H1 (cell line): ENCODE measurements at regions not wholly inside any gene's neighbourhood (a gene's known extent, or its start where the extent isn't known, plus 50 kb on each side); places are given as distances from the start of the nearest gene placed in this dataset.

ENCODE experiments used
- CEBPB ChIP-seq: IDR thresholded peaks from 2 replicates; pipeline ENCODE4 v1.6.1; 2012; ENCODE audit warnings: low read depth, low read length
- CREB1 ChIP-seq: IDR thresholded peaks from 2 replicates; pipeline ENCODE4 v1.6.1; 2012; ENCODE audit warnings: inconsistent platforms
- CTCF ChIP-seq, 3 experiments: IDR thresholded peaks; 1 replicate in 2 of 3; 2 replicates in 1 of 3; pipeline versions ENCODE4 v1.5.1 to v1.6.1; 2011; ENCODE audit warnings: low read length in 3 of 3, mild to moderate bottlenecking in 3 of 3, inconsistent platforms in 2 of 3, low read depth in 1 of 3, moderate library complexity in 1 of 3; ENCODE audit not compliant: insufficient read depth in 1 of 3; ENCODE audit errors: control extremely low read depth in 1 of 3
- EGR1 ChIP-seq: IDR thresholded peaks from 2 replicates; pipeline ENCODE4 v1.6.1; 2011; ENCODE audit warnings: low read depth, low read length, borderline replicate concordance
- JUND ChIP-seq: IDR thresholded peaks from 2 replicates; pipeline ENCODE4 v1.6.1; 2011; ENCODE audit warnings: mild to moderate bottlenecking, improper control_type of control experiment, low read length
- POLR2AphosphoS5 ChIP-seq: IDR thresholded peaks from 2 replicates; pipeline ENCODE4 v1.6.1; 2011; ENCODE audit warnings: low read depth, low read length
- RAD21 ChIP-seq, 2 experiments: IDR thresholded peaks in 1 of 2; conservative IDR thresholded peaks in 1 of 2; 2 replicates each; pipeline ENCODE4 v1.6.1; 2011; ENCODE audit warnings: low read depth in 2 of 2, low read length in 2 of 2, improper control_type of control experiment in 1 of 2, inconsistent platforms in 1 of 2, mild to moderate bottlenecking in 1 of 2, moderate library complexity in 1 of 2
- RBBP5 ChIP-seq: IDR thresholded peaks from 2 replicates; pipeline ENCODE4 v1.7.1; 2012; ENCODE audit warnings: low read depth, mild to moderate bottlenecking, inconsistent platforms, low read length, moderate library complexity, borderline replicate concordance
- RFX5 ChIP-seq: IDR thresholded peaks from 2 replicates; pipeline ENCODE4 v1.6.1; 2011; ENCODE audit warnings: low read depth, low read length, improper control_type of control experiment, borderline replicate concordance
- SRF ChIP-seq: IDR thresholded peaks from 2 replicates; pipeline ENCODE4 v1.6.1; 2011; ENCODE audit warnings: mild to moderate bottlenecking, low read depth, low read length, moderate library complexity
- TAF1 ChIP-seq: IDR thresholded peaks from 2 replicates; pipeline ENCODE4 v1.6.1; 2011; ENCODE audit warnings: mild to moderate bottlenecking, low read depth, low read length
- TAF7 ChIP-seq: optimal IDR thresholded peaks from 2 replicates; pipeline ENCODE3; 2011; ENCODE audit warnings: low read depth, mild to moderate bottlenecking, inconsistent platforms, low read length, moderate library complexity, borderline replicate concordance
- TCF12 ChIP-seq: IDR thresholded peaks from 2 replicates; pipeline ENCODE4 v1.6.1; 2011; ENCODE audit warnings: low read depth, mild to moderate bottlenecking, low read length
- TF ChIP-seq, protein P1 (sequence below): IDR thresholded peaks from 2 replicates; pipeline ENCODE4 v1.6.1; 2012; ENCODE audit warnings: inconsistent platforms

DNA sequence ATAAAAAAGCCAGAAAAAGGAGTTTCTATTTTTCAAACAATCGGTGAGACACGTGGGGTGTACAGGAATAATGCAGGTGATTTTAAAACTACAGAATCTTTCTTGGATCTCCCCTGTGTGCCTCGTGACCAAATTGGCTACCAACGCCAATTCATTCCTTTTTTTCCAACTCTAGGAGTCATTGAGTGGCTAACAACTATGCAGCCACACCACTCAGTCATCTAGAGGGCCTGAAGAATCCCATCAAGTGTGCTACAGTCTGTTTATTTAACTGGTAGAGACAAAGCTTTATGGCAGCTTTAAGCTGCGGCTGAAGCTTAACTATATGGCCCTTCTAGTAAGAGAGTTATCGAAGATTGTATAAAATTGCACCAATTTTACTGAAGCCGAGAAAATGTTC lies 113.1 kb upstream of the NIPBL start:
- no peak for TF ChIP-seq RBBP5
- TF ChIP-seq CTCF (IDR thresholded peaks at IDR 0.05; ENCODE audit: control extremely low read depth in 1 of 3, insufficient read depth in 1 of 3, low read depth in 1 of 3, low read length in 3 of 3): no peak
- TF ChIP-seq TAF7: no peak
- TF ChIP-seq POLR2AphosphoS5: no peak
- no peak for TF ChIP-seq SRF
- no peak for TF ChIP-seq RAD21 (IDR thresholded peaks at IDR 0.05 in 1 of 2, conservative IDR thresholded peaks at IDR 0.05 in 1 of 2; ENCODE audit: low read depth in 2 of 2, low read length in 2 of 2)
- TF ChIP-seq JUND: no peak
- TF ChIP-seq RFX5: no peak
- TF ChIP-seq, protein P1, sequence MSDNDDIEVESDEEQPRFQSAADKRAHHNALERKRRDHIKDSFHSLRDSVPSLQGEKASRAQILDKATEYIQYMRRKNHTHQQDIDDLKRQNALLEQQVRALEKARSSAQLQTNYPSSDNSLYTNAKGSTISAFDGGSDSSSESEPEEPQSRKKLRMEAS: no peak
- no peak for TF ChIP-seq CEBPB
- no peak for TF ChIP-seq EGR1
- TF ChIP-seq TAF1: no peak
- no peak for TF ChIP-seq CREB1
- no peak for TF ChIP-seq TCF12
